ENCODE measurements at regions not wholly inside any gene's neighbourhood (a gene's known extent, or its start where the extent isn't known, plus 50 kb on each side); places are given as distances from the start of the nearest gene placed in this dataset.

GRCh38 chrX:39507617-39508299 lies 590.0 kb downstream of the BCOR start:
- no peak for TF ChIP-seq CTCF (IDR thresholded peaks at IDR 0.05; ENCODE audit: low read depth, low read length, missing control alignments)
- DNase-seq (ENCODE audit: low read depth) = no peak
- in situ Hi-C loops (cut with HindIII; ENCODE audit: low sequenced_read_pairs) = no loop called here
- H3K4me3 ChIP-seq (ENCODE audit: low read depth, low read length) = no peak overlapping the region

GRCh38 chrX:39508300-39508692 lies 589.5 kb downstream of the BCOR start:
- in situ Hi-C loops (cut with HindIII; ENCODE audit: low sequenced_read_pairs) = no loop called here
- no peak overlapping the region for H3K4me3 ChIP-seq (ENCODE audit: low read depth, low read length)
- DNase-seq (ENCODE audit: low read depth) = no peak
- TF ChIP-seq CTCF (IDR thresholded peaks at IDR 0.05; ENCODE audit: low read depth, low read length, missing control alignments) = no peak

- no peak for DNase-seq (ENCODE audit: low read depth)
- no peak overlapping the region for H3K4me3 ChIP-seq (ENCODE audit: low read depth, low read length)
- TF ChIP-seq CTCF (IDR thresholded peaks at IDR 0.05; ENCODE audit: low read depth, low read length, missing control alignments) = no peak
- in situ Hi-C loops (cut with HindIII; ENCODE audit: low sequenced_read_pairs) = no loop called here
Measured at GRCh38 chrX:39509157-39509556, 588.6 kb downstream of the BCOR start.

- TF ChIP-seq CTCF (IDR thresholded peaks at IDR 0.05; ENCODE audit: low read depth, low read length, missing control alignments) = no peak
- DNase-seq (ENCODE audit: low read depth) = no peak
- H3K4me3 ChIP-seq (ENCODE audit: low read depth, low read length) = no peak overlapping the region
- in situ Hi-C loops (cut with HindIII; ENCODE audit: low sequenced_read_pairs) = no loop called here
Measured at GRCh38 chrX:39513836-39514235, 583.9 kb downstream of the BCOR start.

DNA sequence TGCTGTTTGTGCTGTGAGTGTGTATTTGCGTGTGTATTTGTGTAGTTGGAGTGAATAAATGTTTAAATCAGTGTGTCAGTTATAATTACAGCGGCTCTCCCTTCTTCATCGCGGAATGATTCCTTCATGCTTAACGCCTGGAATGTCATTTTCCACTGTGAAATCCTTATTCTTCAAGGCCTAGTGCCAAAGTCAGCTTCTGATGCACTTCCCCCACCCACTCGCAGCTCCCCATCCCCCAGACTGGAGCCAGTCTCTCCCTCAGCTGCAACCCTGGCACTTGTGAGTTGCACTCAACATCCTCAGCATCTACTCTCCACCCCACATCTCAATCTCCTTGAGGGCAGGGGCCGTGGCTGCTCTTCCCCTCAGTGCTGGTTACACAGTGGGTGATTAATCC lies 583.0 kb downstream of the BCOR start:
- in situ Hi-C loops (cut with HindIII; ENCODE audit: low sequenced_read_pairs) = no loop called here
- DNase-seq (ENCODE audit: low read depth) = no peak
- TF ChIP-seq CTCF (IDR thresholded peaks at IDR 0.05; ENCODE audit: low read depth, low read length, missing control alignments) = no peak
- H3K4me3 ChIP-seq (ENCODE audit: low read depth, low read length) = no peak overlapping the region

DNA sequence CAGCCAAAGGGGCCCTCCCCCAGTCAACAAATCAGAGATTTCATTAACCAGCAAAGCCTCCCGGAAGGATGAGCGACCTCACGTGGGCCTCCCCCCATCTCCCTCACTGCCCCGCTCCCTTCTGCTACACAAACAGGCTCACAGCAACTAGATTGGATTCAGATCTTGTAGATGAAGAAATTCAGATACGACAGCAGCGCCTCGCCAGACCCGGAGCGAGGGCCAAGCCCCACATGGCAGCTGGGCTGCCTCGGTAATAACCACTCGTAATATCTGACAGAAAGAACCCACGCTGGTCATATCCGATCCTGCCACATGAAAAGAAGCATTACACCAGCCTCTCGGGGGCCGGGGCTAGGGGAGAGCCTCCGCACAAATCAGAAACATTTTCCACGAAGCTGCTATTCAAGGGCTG lies 581.3 kb downstream of the BCOR start:
- H3K4me3 ChIP-seq (ENCODE audit: low read depth, low read length) = no peak overlapping the region
- no peak for TF ChIP-seq CTCF (IDR thresholded peaks at IDR 0.05; ENCODE audit: low read depth, low read length, missing control alignments)
- in situ Hi-C loops (cut with HindIII; ENCODE audit: low sequenced_read_pairs) = no loop called here
- DNase-seq (ENCODE audit: low read depth) = no peak
